A549 (cell line): ENCODE measurements at regions not wholly inside any gene's neighbourhood (a gene's known extent, or its start where the extent isn't known, plus 50 kb on each side); places are given as distances from the start of the nearest gene placed in this dataset.

ENCODE experiments used
- ATAC-seq, 2 experiments: fragments of 200-7000 bp in 1 of 2; fragments of >200 bp in 1 of 2; cut with Nextera tagmentation in 1 of 2; cut with Tn5 transposase in 1 of 2; 3 replicates each; pipeline versions ENCODE4 v1.8.0 to v1.9.1; 2018 to 2020; ENCODE audit warnings: mild to moderate bottlenecking in 1 of 2, moderate library complexity in 1 of 2
- CTCF ChIA-PET: fragments of 300-600 bp; sonication (Branson Sonifier 250); formaldehyde crosslinking; extraction: SDS; loops from one replicate; lab custom pipeline; 2021; ENCODE audit warnings: antibody characterized with exemption, inconsistent platforms; lab: Yijun Ruan, JAX
- POLR2A ChIA-PET: fragments of 350-600 bp; formaldehyde crosslinking; extraction: SDS; loops from one replicate; lab custom pipeline; 2021; ENCODE audit warnings: antibody characterized with exemption, inconsistent platforms; lab: Yijun Ruan, JAX
- DNase-seq, 2 experiments: peaks; one replicate each; pipeline versions ENCODE4 v3.0.0 to v3.0.0-alpha.2; 2011 to 2016; ENCODE audit warnings: low read depth in 1 of 2, low spot score in 1 of 2
- FAIRE-seq: peaks from 2 replicates; lab custom pipeline; 2011; peaks lifted over from hg19 to GRCh38; lab: Jason Lieb, UNC
- H3K27ac ChIP-seq, 2 experiments: fragments of >200 bp; sonication (Bioruptor Twin); formaldehyde crosslinking; 3 replicates each; pipeline ENCODE4 v1.5.1; 2016 to 2017
- H3K4me1 ChIP-seq: fragments of >200 bp; sonication (Bioruptor Twin); formaldehyde crosslinking; 3 replicates; pipeline ENCODE4 v1.6.1; 2016
- H3K4me2 ChIP-seq: fragments of >200 bp; sonication (Bioruptor Twin); formaldehyde crosslinking; 3 replicates; pipeline ENCODE4 v1.6.1; 2016
- H3K4me3 ChIP-seq: fragments of >200 bp; sonication (Bioruptor Twin); formaldehyde crosslinking; 3 replicates; pipeline ENCODE4 v1.5.1; 2016
- H3K9me3 ChIP-seq: fragments of >200 bp; sonication (Bioruptor Twin); formaldehyde crosslinking; 3 replicates; pipeline ENCODE4 v1.6.1; 2016
- ATOH8 ChIP-seq: fragments of 250-450 bp; sonication (Bioruptor Pico); IDR thresholded peaks from 2 replicates; pipeline ENCODE4 v1.5.0; 2020; ENCODE audit warnings: low read depth, mild to moderate bottlenecking, moderate library complexity
- BCL3 ChIP-seq: fragments of >200 bp; sonication (Bioruptor Twin); formaldehyde crosslinking; IDR thresholded peaks from 3 replicates; pipeline ENCODE4 v1.6.1; 2016
- BHLHE40 ChIP-seq: IDR thresholded peaks from 2 replicates; pipeline ENCODE4 v1.6.1; 2012; ENCODE audit warnings: low read depth, low read length, inconsistent platforms
- E2F6 ChIP-seq: IDR thresholded peaks from 2 replicates; pipeline ENCODE4 v1.6.1; 2012; ENCODE audit warnings: low read depth, borderline replicate concordance
- EHF ChIP-seq: fragments of 250-450 bp; sonication (Bioruptor Pico); IDR thresholded peaks from 2 replicates; pipeline ENCODE4 v1.5.0; 2020; ENCODE audit warnings: mild to moderate bottlenecking
- EP300 ChIP-seq, 2 experiments: fragments of >200 bp; sonication (Bioruptor Twin); formaldehyde crosslinking; IDR thresholded peaks; 2 replicates in 1 of 2; 3 replicates in 1 of 2; pipeline ENCODE4 v1.6.1; 2016 to 2017
- GATA3 ChIP-seq: IDR thresholded peaks from 2 replicates; pipeline ENCODE4 v1.6.1; 2012; ENCODE audit warnings: borderline replicate concordance
- HEYL ChIP-seq: fragments of 250-450 bp; sonication (Bioruptor Pico); IDR thresholded peaks from 2 replicates; pipeline ENCODE4 v1.8.0; 2021; ENCODE audit warnings: mild to moderate bottlenecking, moderate library complexity
- HOXA7 ChIP-seq: fragments of 250-450 bp; sonication (Bioruptor Pico); IDR thresholded peaks from 2 replicates; pipeline ENCODE4 v1.5.0; 2020; ENCODE audit warnings: mild to moderate bottlenecking, moderate library complexity
- KDM5A ChIP-seq: fragments of 200-600 bp; sonication (generic); IDR thresholded peaks from 2 replicates; pipeline ENCODE4 v1.6.1; 2016; ENCODE audit warnings: antibody characterized with exemption, mild to moderate bottlenecking
- MAFK ChIP-seq: fragments of 450-650 bp; IDR thresholded peaks from 2 replicates; pipeline ENCODE4 v1.6.1; 2014; ENCODE audit not compliant: partially characterized antibody
- MAZ ChIP-seq: fragments of 150-350 bp; IDR thresholded peaks from 2 replicates; pipeline ENCODE4 v1.6.1; 2014; ENCODE audit warnings: antibody characterized with exemption, low read depth, low read length, borderline replicate concordance
- NPAS2 ChIP-seq: fragments of 250-450 bp; sonication (Bioruptor Pico); IDR thresholded peaks from 2 replicates; pipeline ENCODE4 v1.8.0; 2022; ENCODE audit warnings: mild to moderate bottlenecking, moderate library complexity, borderline replicate concordance
- PBX3 ChIP-seq: IDR thresholded peaks from 2 replicates; pipeline ENCODE4 v1.6.1; 2012
- PHF8 ChIP-seq: fragments of 200-600 bp; sonication (generic); IDR thresholded peaks from 2 replicates; pipeline ENCODE4 v1.6.1; 2016; ENCODE audit warnings: low read depth, mild to moderate bottlenecking, antibody characterized with exemption, moderate library complexity, borderline replicate concordance
- RNF2 ChIP-seq: fragments of 200-600 bp; sonication (generic); IDR thresholded peaks from 2 replicates; pipeline ENCODE4 v1.6.1; 2016; ENCODE audit warnings: low read depth, mild to moderate bottlenecking, antibody characterized with exemption, moderate library complexity, borderline replicate concordance
- SMC3 ChIP-seq: fragments of >200 bp; sonication (Bioruptor Twin); formaldehyde crosslinking; IDR thresholded peaks from 3 replicates; pipeline ENCODE4 v1.6.1; 2018; ENCODE audit warnings: inconsistent platforms
- TP53 ChIP-seq: fragments of 250-450 bp; sonication (Bioruptor Pico); IDR thresholded peaks from 2 replicates; pipeline ENCODE4 v1.5.0; 2021; ENCODE audit warnings: mild to moderate bottlenecking, moderate library complexity
- ZFP36 ChIP-seq: fragments of 450-650 bp; IDR thresholded peaks from 2 replicates; pipeline ENCODE4 v1.6.1; 2014; ENCODE audit warnings: borderline replicate concordance; ENCODE audit not compliant: partially characterized antibody
- WGBS: methylation state at CpG from one replicate; pipeline ENCODE4 v1.1.6; 2017; ENCODE audit errors: missing lambda C conversion rate; 5-methylcytosine and 5-hydroxymethylcytosine counted together
- TF ChIP-seq, protein P1 (sequence below): IDR thresholded peaks from 2 replicates; pipeline ENCODE4 v1.6.1; 2012

- no peak for DNase-seq
- 69% methylated on average over 4 of the region's 4 CpGs for WGBS
- POLR2A ChIA-PET = no interaction called here
These were observed 58.8 kb upstream of the EXOC2 start for GRCh38 chr6:751765-752164.

DNA sequence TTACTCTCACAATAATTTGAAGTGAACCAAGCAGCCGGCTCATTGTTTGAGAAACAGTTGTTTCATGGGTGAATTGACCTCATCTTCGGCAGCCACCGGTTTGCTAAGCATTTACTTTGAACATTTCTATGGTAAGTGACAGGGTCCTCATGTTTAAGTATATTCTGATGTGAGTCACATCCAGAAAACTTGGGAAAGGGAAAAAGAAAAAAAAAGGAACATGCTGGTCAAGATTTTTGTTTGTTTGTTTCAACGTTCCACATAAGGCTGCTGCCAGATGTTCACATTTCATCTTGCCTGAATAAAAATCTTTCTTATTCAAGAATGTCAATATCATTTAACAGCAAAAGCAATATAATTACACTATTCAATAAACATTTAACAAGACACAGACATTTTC is 55.0 kb upstream of the EXOC2 start:
- DNase-seq = no peak
- Histone ChIP-seq H3K27ac (no peak overlapping the region), H3K4me1 (no peaks in the 10 kb centered on the region), H3K9me3 (no peaks in the 10 kb centered on the region)
- FAIRE-seq = no peak
- no peak for ATAC-seq
- TF ChIP-seq RNF2 (no peak), EHF (CRISPR knock-in tag) (no peak), MAFK (no peak), KDM5A (no peak), HEYL (CRISPR knock-in tag) (no peak), EP300 (IDR thresholded peaks at IDR 0.05) (no peak), NPAS2 (CRISPR knock-in tag) (no peak), TP53 (no peak)
- TF ChIP-seq, all 56 proteins: peak for 0
- Histone ChIP-seq H3K4me2 (no peak overlapping the region), H3K4me3 (no peak overlapping the region)
- ChIA-PET CTCF (interaction anchor here (1.2 kb wide), 1 partner anchor 14 kb away, joined by 4 read pairs; no protein-coding TSS in a partner anchor), POLR2A (no interaction called here)
- 74% methylated on average over 4 of the region's 4 CpGs for WGBS

More at GRCh38 chr6:751765-752164, 58.8 kb upstream of the EXOC2 start:
- Histone ChIP-seq H3K4me3 (no peak overlapping the region), H3K27ac (no peak overlapping the region), H3K9me3 (no peaks in the 10 kb centered on the region), H3K4me2 (no peak overlapping the region), H3K4me1 (no peaks in the 10 kb centered on the region)
- FAIRE-seq (no peak), ATAC-seq (no peak)
- CTCF ChIA-PET = no interaction called here
- peak; percentile 77 for TF ChIP-seq MAFK
- TF ChIP-seq, protein P1, sequence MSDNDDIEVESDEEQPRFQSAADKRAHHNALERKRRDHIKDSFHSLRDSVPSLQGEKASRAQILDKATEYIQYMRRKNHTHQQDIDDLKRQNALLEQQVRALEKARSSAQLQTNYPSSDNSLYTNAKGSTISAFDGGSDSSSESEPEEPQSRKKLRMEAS = no peak

- WGBS = 81% methylated on average over 4 of the region's 4 CpGs
- Histone ChIP-seq H3K9me3 (no peaks in the 10 kb centered on the region), H3K4me1 (no peaks in the 10 kb centered on the region), H3K27ac (no peak overlapping the region), H3K4me2 (no peak overlapping the region), H3K4me3 (no peak overlapping the region)
- no peak for FAIRE-seq
- ChIA-PET POLR2A (no interaction called here), CTCF (interaction anchor here (1.2 kb wide), 1 partner anchor 15 kb away, joined by 4 read pairs; no protein-coding TSS in a partner anchor)
- ATAC-seq = no peak
- DNase-seq = no peak
- TF ChIP-seq GATA3 = no peak
- TF ChIP-seq MAZ = no peak
- TF ChIP-seq PHF8 = no peak
- TF ChIP-seq E2F6 = no peak
- TF ChIP-seq BCL3 = no peak
- no peak for TF ChIP-seq SMC3
- no peak for TF ChIP-seq PBX3
- TF ChIP-seq ZFP36 = no peak
- TF ChIP-seq ATOH8 (CRISPR knock-in tag) = no peak
- no peak for TF ChIP-seq BHLHE40
- TF ChIP-seq HOXA7 = no peak
- TF ChIP-seq, all 56 proteins: peak for 0
These were observed 54.1 kb upstream of the EXOC2 start for GRCh38 chr6:747028-747427.
